Glutamatergic neuron (in vitro differentiated cells): ENCODE measurements at regions not wholly inside any gene's neighbourhood (a gene's known extent, or its start where the extent isn't known, plus 50 kb on each side); places are given as distances from the start of the nearest gene placed in this dataset.
"Not testable (repeated sequence)": the region's sequence is repeated elsewhere in the genome, so short reads cannot be mapped to it uniquely, and the experiment has no call there.

Source experiments
- DNase-seq: peaks from one replicate; pipeline ENCODE4 v3.0.0; 2022
- H3K27ac Mint-ChIP-seq: one replicate; pipeline ENCODE4 v1.8.0; 2020; ENCODE audit warnings: mild to moderate bottlenecking, mixed read lengths, inconsistent platforms; ENCODE audit not compliant: unreplicated experiment
- H3K27me3 Mint-ChIP-seq: one replicate; pipeline ENCODE4 v1.8.0; 2020; ENCODE audit warnings: mild to moderate bottlenecking, moderate library complexity, mixed read lengths, inconsistent platforms; ENCODE audit not compliant: unreplicated experiment
- H3K36me3 Mint-ChIP-seq: one replicate; pipeline ENCODE4 v1.8.0; 2020; ENCODE audit warnings: mild to moderate bottlenecking, mixed read lengths, inconsistent platforms; ENCODE audit not compliant: unreplicated experiment
- H3K4me1 Mint-ChIP-seq: one replicate; pipeline ENCODE4 v1.8.0; 2020; ENCODE audit warnings: mild to moderate bottlenecking, low read depth, mixed read lengths, inconsistent platforms; ENCODE audit not compliant: unreplicated experiment
- H3K4me3 Mint-ChIP-seq: one replicate; pipeline ENCODE4 v1.8.0; 2020; ENCODE audit warnings: mild to moderate bottlenecking, mixed read lengths, inconsistent platforms; ENCODE audit not compliant: unreplicated experiment
- H3K9me3 Mint-ChIP-seq: one replicate; pipeline ENCODE4 v1.8.0; 2020; ENCODE audit warnings: mild to moderate bottlenecking, moderate library complexity, mixed read lengths, inconsistent platforms; ENCODE audit not compliant: unreplicated experiment
- CTCF ChIP-seq: fragments of 200-600 bp; sonication (generic); IDR thresholded peaks from one replicate; pipeline ENCODE4 v1.5.0; 2021; ENCODE audit not compliant: partially characterized antibody, unreplicated experiment

- Mint-ChIP-seq H3K27ac (peak overlapping the region; percentile 91), H3K27me3 (peaks cover 14% of the 10 kb centered on the region), H3K36me3 (peaks cover 4% of the 10 kb centered on the region), H3K9me3 (peaks cover 20% of the 10 kb centered on the region), H3K4me3 (peak overlapping the region; percentile 41), H3K4me1 (peaks cover 35% of the 10 kb centered on the region)
- TF ChIP-seq CTCF, result no peak
- DNase-seq, result no peak
Observed at GRCh38 chr13:112158961-112159360, 92.0 kb downstream of the SOX1 start.

GRCh38 chr13:112159575-112160547, 92.9 kb downstream of the SOX1 start:
- Mint-ChIP-seq H3K36me3 (peaks cover 8% of the 10 kb centered on the region), H3K27ac (peak overlapping the region; percentile 91), H3K4me3 (peak overlapping the region; percentile 47), H3K27me3 (peaks cover 18% of the 10 kb centered on the region), H3K9me3 (peaks cover 20% of the 10 kb centered on the region), H3K4me1 (peaks cover 35% of the 10 kb centered on the region)
- DNase-seq, result peak; percentile 47
- no peak for TF ChIP-seq CTCF

GRCh38 chr13:112160558-112160957, 93.6 kb downstream of the SOX1 start:
- peak overlapping the region; percentile 91 for H3K27ac Mint-ChIP-seq
- no peak for TF ChIP-seq CTCF
- H3K9me3 Mint-ChIP-seq, result peaks cover 20% of the 10 kb centered on the region
- peaks cover 12% of the 10 kb centered on the region for H3K36me3 Mint-ChIP-seq
- H3K4me1 Mint-ChIP-seq, result peaks cover 33% of the 10 kb centered on the region
- H3K4me3 Mint-ChIP-seq, result peak overlapping the region; percentile 47
- peaks cover 21% of the 10 kb centered on the region for H3K27me3 Mint-ChIP-seq
- peak; percentile 64 for DNase-seq

- Mint-ChIP-seq H3K9me3 (peaks cover 20% of the 10 kb centered on the region), H3K27me3 (peaks cover 21% of the 10 kb centered on the region), H3K4me3 (peak overlapping the region; percentile 41), H3K36me3 (peaks cover 12% of the 10 kb centered on the region), H3K4me1 (peaks cover 33% of the 10 kb centered on the region), H3K27ac (peak overlapping the region; percentile 91)
- no peak for DNase-seq
- TF ChIP-seq CTCF, result no peak
Observed at GRCh38 chr13:112161521-112162301, 94.8 kb downstream of the SOX1 start.

GRCh38 chr13:112163691-112164660, 97.0 kb downstream of the SOX1 start:
- H3K9me3 Mint-ChIP-seq, result peaks cover 20% of the 10 kb centered on the region
- peaks cover 12% of the 10 kb centered on the region for H3K36me3 Mint-ChIP-seq
- not testable (repeated sequence) for H3K4me3 Mint-ChIP-seq, H3K27ac Mint-ChIP-seq, DNase-seq
- peaks cover 21% of the 10 kb centered on the region for H3K27me3 Mint-ChIP-seq
- H3K4me1 Mint-ChIP-seq, result peaks cover 31% of the 10 kb centered on the region
